Transverse colon (tissue), 4 donors: ENCODE measurements at regions not wholly inside any gene's neighbourhood (a gene's known extent, or its start where the extent isn't known, plus 50 kb on each side); places are given as distances from the start of the nearest gene placed in this dataset.

Experiments used
- DNase-seq: peaks from one replicate; pipeline ENCODE4 v3.0.0-alpha.2; 2019
- H3K27ac ChIP-seq, 4 donors: fragments of 200-600 bp; sonication (generic); 2 replicates each; pipeline ENCODE4 v1.5.1; 2016 to 2018; ENCODE audit warnings: inconsistent platforms in 4 of 4
- H3K27me3 ChIP-seq: fragments of 200-600 bp; sonication (generic); 2 replicates; pipeline ENCODE4 v1.5.1; 2017; ENCODE audit warnings: inconsistent platforms
- H3K36me3 ChIP-seq, 4 donors: fragments of 200-600 bp; sonication (generic); 2 replicates each; pipeline ENCODE4 v1.5.1; 2017 to 2019; ENCODE audit warnings: inconsistent platforms in 4 of 4
- H3K4me1 ChIP-seq, 4 donors: fragments of 200-600 bp; sonication (generic); 2 replicates each; pipeline ENCODE4 v1.5.1; 2017 to 2020; ENCODE audit warnings: inconsistent platforms in 4 of 4
- H3K4me3 ChIP-seq, 4 donors: fragments of 200-600 bp; sonication (generic); 1 replicate in 1 of 4; 2 replicates in 3 of 4; pipeline versions ENCODE4 v1.5.1 to v1.6.1; 2017 to 2019; ENCODE audit warnings: inconsistent platforms in 4 of 4
- H3K9me3 ChIP-seq, 2 donors: fragments of 200-600 bp; sonication (generic); 2 replicates each; pipeline ENCODE4 v1.5.1; 2017 to 2019; ENCODE audit warnings: inconsistent platforms in 2 of 2
- EP300 ChIP-seq: sonication (generic); formaldehyde crosslinking; IDR thresholded peaks from one replicate; pipeline ENCODE4 v1.6.1; 2017; ENCODE audit warnings: antibody characterized with exemption, low read depth
- POLR2A ChIP-seq: fragments of 450-650 bp; IDR thresholded peaks from one replicate; pipeline ENCODE4 v1.6.1; 2016; ENCODE audit warnings: antibody characterized with exemption, mild to moderate bottlenecking, moderate library complexity
- POLR2AphosphoS5 ChIP-seq, 3 donors: sonication (generic); formaldehyde crosslinking; IDR thresholded peaks; one replicate each; pipeline ENCODE4 v1.6.1; 2016; ENCODE audit warnings: antibody characterized with exemption in 3 of 3
- WGBS, 2 donors: methylation state at CpG; one replicate each; pipeline ENCODE4 v1.1.5; 2018; ENCODE audit warnings: low coverage in 1 of 2; 5-methylcytosine and 5-hydroxymethylcytosine counted together
- in situ Hi-C, 4 donors: fragments of 200-750 bp; cut with MboI; loops; one replicate each; pipeline versions ENCODE4 v1.15.0 to v1.15.1; 2017; ENCODE audit warnings: low sequenced_read_pairs in 3 of 4, low pct_ligation_motif_present in 1 of 4, low pct_unique_long_range_greater_than_20kb in 1 of 4
- intact Hi-C: fragments of 100-400 bp; cut with DNase I; formaldehyde crosslinking; loops from one replicate; pipeline ENCODE4 v1.15.1; 2023; ENCODE audit warnings: low total_unique reads
- TF ChIP-seq, protein P1 (sequence below), 5 experiments: fragments of 200-600 bp in 3 of 5; fragments of 450-650 bp in 2 of 5; sonication (generic) in 3 of 5; IDR thresholded peaks; 1 replicate in 2 of 5; 2 replicates in 3 of 5; pipeline ENCODE4 v1.5.1; 2016 to 2017; ENCODE audit warnings: antibody characterized with exemption in 5 of 5, inconsistent platforms in 3 of 5, mild to moderate bottlenecking in 2 of 5, moderate library complexity in 1 of 5

DNA sequence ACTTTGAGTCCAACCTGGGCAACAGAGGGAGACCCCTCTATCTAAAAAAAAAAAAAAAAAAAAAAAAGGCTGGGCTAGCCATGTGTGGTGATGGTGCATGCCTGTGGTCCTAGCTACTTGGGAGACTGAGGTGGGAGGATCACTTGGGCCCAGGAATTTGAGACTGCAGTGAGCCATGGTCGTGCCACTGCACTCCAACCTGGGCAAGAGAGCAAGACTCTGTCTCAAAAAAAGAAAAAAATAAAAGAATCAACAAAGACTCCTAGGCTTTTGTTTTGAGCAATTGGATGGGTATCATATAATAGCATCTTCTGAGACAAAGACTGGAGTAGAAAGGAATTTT lies 481.7 kb upstream of the PAPPA start:
- no peak overlapping the region for H3K4me3 ChIP-seq
- peak overlapping the region in 1 of 4 donors; percentile 60 for H3K27ac ChIP-seq
- H3K9me3 ChIP-seq = no peaks in the 10 kb centered on the region
- no peak for DNase-seq
- in situ Hi-C loops = no loop called here
- intact Hi-C loops = no loop called here
- no peaks in the 10 kb centered on the region for H3K4me1 ChIP-seq
- 29% methylated on average over 1 of the region's 1 CpG; no CpG with 5 or more reads in 1 of the 2 donors for WGBS, 2 donors
- H3K27me3 ChIP-seq = no peaks in the 10 kb centered on the region
- TF ChIP-seq POLR2AphosphoS5 (IDR thresholded peaks at IDR 0.05) (no peak), POLR2A (no peak), EP300 (no peak)
- TF ChIP-seq, protein P1, sequence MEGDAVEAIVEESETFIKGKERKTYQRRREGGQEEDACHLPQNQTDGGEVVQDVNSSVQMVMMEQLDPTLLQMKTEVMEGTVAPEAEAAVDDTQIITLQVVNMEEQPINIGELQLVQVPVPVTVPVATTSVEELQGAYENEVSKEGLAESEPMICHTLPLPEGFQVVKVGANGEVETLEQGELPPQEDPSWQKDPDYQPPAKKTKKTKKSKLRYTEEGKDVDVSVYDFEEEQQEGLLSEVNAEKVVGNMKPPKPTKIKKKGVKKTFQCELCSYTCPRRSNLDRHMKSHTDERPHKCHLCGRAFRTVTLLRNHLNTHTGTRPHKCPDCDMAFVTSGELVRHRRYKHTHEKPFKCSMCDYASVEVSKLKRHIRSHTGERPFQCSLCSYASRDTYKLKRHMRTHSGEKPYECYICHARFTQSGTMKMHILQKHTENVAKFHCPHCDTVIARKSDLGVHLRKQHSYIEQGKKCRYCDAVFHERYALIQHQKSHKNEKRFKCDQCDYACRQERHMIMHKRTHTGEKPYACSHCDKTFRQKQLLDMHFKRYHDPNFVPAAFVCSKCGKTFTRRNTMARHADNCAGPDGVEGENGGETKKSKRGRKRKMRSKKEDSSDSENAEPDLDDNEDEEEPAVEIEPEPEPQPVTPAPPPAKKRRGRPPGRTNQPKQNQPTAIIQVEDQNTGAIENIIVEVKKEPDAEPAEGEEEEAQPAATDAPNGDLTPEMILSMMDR (IDR thresholded peaks at IDR 0.05) = no peak
- no peaks in the 10 kb centered on the region for H3K36me3 ChIP-seq

DNA sequence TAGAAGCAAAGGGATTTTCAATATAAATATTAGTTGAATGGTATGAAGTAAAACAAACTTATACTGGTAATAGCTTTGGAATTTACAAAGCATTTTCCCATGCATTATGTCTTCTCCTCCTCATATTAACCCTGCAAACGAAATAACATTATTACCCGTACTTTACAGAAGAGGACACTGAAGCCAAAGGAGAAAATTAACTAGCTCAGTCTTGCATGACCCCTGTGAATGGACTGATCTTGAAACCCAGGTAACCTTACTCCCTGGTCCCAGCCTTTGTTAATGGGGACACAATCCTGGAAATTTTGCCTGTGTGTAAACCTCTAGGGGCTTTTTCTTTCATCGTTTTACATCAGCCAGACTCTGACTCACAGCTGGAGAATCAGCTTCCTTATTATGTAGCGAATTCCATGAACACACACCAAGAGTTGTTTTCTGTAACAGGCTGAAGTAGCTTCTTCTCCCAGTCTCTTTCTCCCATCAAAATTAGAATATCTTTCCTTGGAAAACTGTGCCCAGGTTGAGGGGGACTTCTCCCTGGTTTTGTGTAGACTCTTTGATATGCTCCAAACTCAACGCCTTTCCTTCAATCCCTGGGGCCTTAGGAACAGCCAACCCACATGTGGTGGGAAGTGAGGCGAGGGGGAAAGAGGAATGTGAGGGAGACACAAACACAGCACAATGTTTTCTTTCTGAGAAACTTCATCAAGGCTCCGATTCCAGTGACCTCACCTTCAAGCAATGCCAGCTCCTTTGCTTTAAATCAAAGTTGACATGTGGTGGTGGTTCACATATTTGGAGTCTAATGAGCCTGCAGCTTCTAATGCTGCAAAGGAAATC lies 480.9 kb upstream of the PAPPA start:
- in situ Hi-C loops = no loop called here
- no peaks in the 10 kb centered on the region for H3K27me3 ChIP-seq
- no peak for DNase-seq
- no peak overlapping the region for H3K4me3 ChIP-seq
- intact Hi-C loops = no loop called here
- TF ChIP-seq POLR2A (no peak), EP300 (no peak), POLR2AphosphoS5 (IDR thresholded peaks at IDR 0.05) (no peak)
- TF ChIP-seq, protein P1 (IDR thresholded peaks at IDR 0.05) = no peak
- WGBS, 2 donors = 39 to 45% methylated on average over 5 to 7 of the region's 7 CpGs
- H3K9me3 ChIP-seq = no peaks in the 10 kb centered on the region
- peak overlapping the region in 3 of 4 donors; percentile 30 to 60 (median 49) for H3K27ac ChIP-seq
- H3K36me3 ChIP-seq = no peaks in the 10 kb centered on the region
- H3K4me1 ChIP-seq = no peaks in the 10 kb centered on the region

DNA sequence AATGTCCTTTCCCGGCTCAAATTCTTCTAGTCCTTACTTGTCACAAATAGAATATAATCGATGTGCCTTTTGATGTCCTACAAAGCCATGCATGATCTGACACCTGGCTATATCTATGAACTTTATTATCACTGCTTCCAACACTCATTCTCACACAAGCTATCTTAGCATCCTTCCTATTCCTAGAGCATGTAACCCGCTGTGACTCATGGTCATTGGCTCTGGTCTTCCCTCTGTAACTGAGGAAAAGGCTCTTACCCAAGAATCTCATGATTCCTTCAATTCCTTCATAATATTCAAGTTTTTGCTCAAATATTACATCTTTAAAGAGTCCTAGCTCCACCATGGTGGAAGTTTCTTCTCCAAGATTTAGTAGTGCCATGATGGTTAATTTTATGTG lies 480.0 kb upstream of the PAPPA start:
- DNase-seq = no peak
- Histone ChIP-seq H3K4me3 (no peak overlapping the region), H3K9me3 (no peaks in the 10 kb centered on the region), H3K4me1 (no peaks in the 10 kb centered on the region), H3K27ac (peak overlapping the region in 1 of 4 donors; percentile 60), H3K36me3 (no peaks in the 10 kb centered on the region), H3K27me3 (no peaks in the 10 kb centered on the region)
- in situ Hi-C loops = no loop called here
- 81 to 93% methylated on average over 3 of the region's 3 CpGs for WGBS, 2 donors
- TF ChIP-seq, protein P1 (IDR thresholded peaks at IDR 0.05) = no peak
- intact Hi-C loops = no loop called here

DNA sequence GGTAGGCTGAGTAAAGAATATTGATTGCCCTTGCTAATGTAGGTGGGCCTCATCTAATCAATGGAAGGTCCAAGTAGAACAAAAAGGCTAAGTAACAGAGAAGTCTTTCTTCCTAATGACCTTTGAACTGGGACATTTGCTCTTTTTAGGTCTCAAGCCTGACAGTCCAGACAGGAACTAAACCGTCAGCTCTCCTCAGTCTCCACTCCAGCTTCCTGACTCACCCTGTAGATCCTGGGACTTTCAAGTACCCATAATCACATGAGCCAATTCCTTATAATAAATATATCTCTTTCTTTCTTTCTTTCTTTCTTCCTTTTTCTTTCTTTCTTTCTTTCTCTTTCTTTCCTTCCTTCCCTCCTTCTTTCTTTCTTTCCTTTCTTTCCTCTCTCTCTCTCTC lies 479.5 kb upstream of the PAPPA start:
- Histone ChIP-seq H3K27me3 (no peaks in the 10 kb centered on the region), H3K4me3 (no peak overlapping the region), H3K9me3 (no peaks in the 10 kb centered on the region), H3K27ac (no peak overlapping the region), H3K36me3 (no peaks in the 10 kb centered on the region), H3K4me1 (no peaks in the 10 kb centered on the region)
- no peak for DNase-seq
- in situ Hi-C loops (no loop called here), intact Hi-C loops (no loop called here)
- 56% methylated on average over 1 of the region's 1 CpG; no CpG with 5 or more reads in 1 of the 2 donors for WGBS, 2 donors
- TF ChIP-seq, protein P1 (IDR thresholded peaks at IDR 0.05) = no peak
- TF ChIP-seq POLR2A = no peak
- no peak for TF ChIP-seq EP300
- TF ChIP-seq POLR2AphosphoS5 (IDR thresholded peaks at IDR 0.05) = no peak
